HL-60/S4 treated with phorbol 12-myristate 13-acetate at 8.2 ng/mL for 4 days and 3 days (cell line): ENCODE measurements at regions not wholly inside any gene's neighbourhood (a gene's known extent, or its start where the extent isn't known, plus 50 kb on each side); places are given as distances from the start of the nearest gene placed in this dataset.
"Not testable (repeated sequence)": the region's sequence is repeated elsewhere in the genome, so short reads cannot be mapped to it uniquely, and the experiment has no call there.

Source experiments
- in situ Hi-C: fragments of 300-500 bp; cut with MboI; formaldehyde crosslinking; loops from 2 replicates; pipeline ENCODE4 v1.15.0; 2022; ENCODE audit warnings: low sequenced_read_pairs

GRCh38 chr5:154596844-154597243 is 118.8 kb upstream of the HAND1 start:
- in situ Hi-C loops, result not testable (repeated sequence)

GRCh38 chr5:154595662-154596061 is 117.6 kb upstream of the HAND1 start:
- in situ Hi-C loops, result no loop called here

GRCh38 chr5:154593796-154594195 is 115.8 kb upstream of the HAND1 start:
- in situ Hi-C loops, result no loop called here

GRCh38 chr5:154593071-154593470 is 115.0 kb upstream of the HAND1 start:
- in situ Hi-C loops, result no loop called here

- in situ Hi-C loops, result no loop called here
Observed at GRCh38 chr5:154590093-154590724, 112.2 kb upstream of the HAND1 start.

- in situ Hi-C loops, result no loop called here
Observed at GRCh38 chr5:154589511-154589910, 111.5 kb upstream of the HAND1 start.

- in situ Hi-C loops, result not testable (repeated sequence)
Observed at GRCh38 chr5:154588833-154589425, 110.9 kb upstream of the HAND1 start.

- in situ Hi-C loops, result no loop called here
Observed at GRCh38 chr5:154588091-154588774, 110.2 kb upstream of the HAND1 start.

- in situ Hi-C loops, result no loop called here
Observed at GRCh38 chr5:154587123-154588026, 109.3 kb upstream of the HAND1 start.

- in situ Hi-C loops, result no loop called here
Observed at GRCh38 chr5:154583671-154584177, 105.7 kb upstream of the HAND1 start.

- in situ Hi-C loops, result no loop called here
Observed at GRCh38 chr5:154580422-154580821, 102.4 kb upstream of the HAND1 start.

- in situ Hi-C loops, result no loop called here
Observed at GRCh38 chr5:154577416-154577815, 99.4 kb upstream of the HAND1 start.

GRCh38 chr5:154576429-154576806 is 98.4 kb upstream of the HAND1 start:
- in situ Hi-C loops, result no loop called here

- in situ Hi-C loops, result no loop called here
Observed at GRCh38 chr5:154575546-154576428, 97.8 kb upstream of the HAND1 start.

- in situ Hi-C loops, result no loop called here
Observed at GRCh38 chr5:154573011-154573410, 95.0 kb upstream of the HAND1 start.

- in situ Hi-C loops, result no loop called here
Observed at GRCh38 chr5:154571325-154572035, 93.5 kb upstream of the HAND1 start.

- in situ Hi-C loops, result no loop called here
Observed at GRCh38 chr5:154570572-154571324, 92.7 kb upstream of the HAND1 start.

- in situ Hi-C loops, result no loop called here
Observed at GRCh38 chr5:154568589-154568988, 90.6 kb upstream of the HAND1 start.

GRCh38 chr5:154567155-154567554 is 89.1 kb upstream of the HAND1 start:
- in situ Hi-C loops, result no loop called here
